ENCODE measurements at regions not wholly inside any gene's neighbourhood (a gene's known extent, or its start where the extent isn't known, plus 50 kb on each side); places are given as distances from the start of the nearest gene placed in this dataset.

DNA sequence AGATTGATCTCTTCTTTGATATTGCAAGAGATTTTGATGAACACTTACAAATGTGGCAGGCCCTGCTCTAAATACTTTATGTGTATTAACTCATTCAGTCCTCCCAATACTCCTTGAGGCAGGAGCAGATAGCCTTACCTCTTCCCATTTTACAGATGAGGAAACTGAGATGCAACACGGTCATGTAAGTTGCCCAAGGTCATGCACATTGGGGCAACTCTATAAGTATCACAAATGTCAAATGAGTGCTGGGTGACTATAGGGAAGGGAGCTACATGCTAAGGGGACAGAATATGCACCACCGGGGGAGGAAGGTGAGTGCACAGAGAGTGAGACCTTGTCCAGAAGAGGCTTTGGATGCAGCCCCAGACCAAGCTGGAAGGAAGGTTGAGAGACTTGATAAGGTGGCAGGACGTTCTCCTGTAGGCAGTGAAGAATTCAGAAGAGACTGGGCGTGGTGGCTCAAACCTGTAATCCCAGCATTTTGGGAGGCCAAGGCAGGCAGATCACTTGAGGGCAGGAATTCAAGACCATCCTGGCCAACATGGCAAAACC lies 132.3 kb upstream of the PWP1 start:
- POLR2A ChIA-PET, result no interaction called here

DNA sequence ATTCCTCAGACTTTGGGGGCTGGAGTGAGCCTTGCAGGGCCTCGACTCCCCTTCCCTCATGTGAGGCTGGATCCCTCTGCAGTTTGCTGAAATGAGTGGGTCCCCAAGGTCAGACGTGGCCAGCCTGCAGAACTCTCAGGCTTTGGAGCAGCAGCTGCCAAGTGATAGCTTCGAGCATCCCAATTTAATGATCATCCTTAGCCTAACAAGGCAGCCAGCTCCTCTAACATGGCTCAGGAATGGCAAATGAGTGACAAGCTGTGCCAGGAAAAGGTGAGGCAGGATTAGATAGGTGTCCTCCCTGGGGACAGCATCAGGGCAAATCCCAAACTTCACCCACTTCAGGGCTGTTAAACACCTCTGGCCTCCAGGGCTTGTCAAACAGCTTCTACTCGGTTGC lies 130.7 kb upstream of the PWP1 start:
- ChIA-PET POLR2A (no interaction called here), CTCF (interaction anchor here (1.1 kb wide), 1 partner anchor 10 kb away, joined by 3 read pairs; no protein-coding TSS in a partner anchor)

More for the DNA sequence above, 132.3 kb upstream of the PWP1 start:
- CTCF ChIA-PET, result no interaction called here

DNA sequence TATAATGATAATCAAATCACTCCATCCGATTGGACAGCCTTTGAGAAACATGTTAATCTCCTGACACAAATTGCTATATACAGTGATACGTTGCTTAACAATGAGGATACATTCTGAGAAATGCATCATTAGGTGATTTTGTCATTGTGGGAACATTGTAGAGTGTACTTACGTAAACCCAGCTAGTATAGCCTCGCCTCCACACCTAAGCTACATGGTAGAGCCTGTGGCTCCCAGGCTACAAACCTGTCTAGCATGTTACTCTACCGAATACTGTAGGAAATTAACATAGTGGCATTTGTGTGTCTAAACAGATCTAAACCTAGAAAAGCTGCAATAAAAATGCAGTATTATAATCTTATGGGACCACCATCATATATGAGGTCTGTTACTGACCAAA lies 128.6 kb upstream of the PWP1 start:
- CTCF ChIA-PET, result interaction anchor here (1.5 kb wide), 1 partner anchor 11 kb away, joined by 3 read pairs; no protein-coding TSS in a partner anchor
- POLR2A ChIA-PET, result no interaction called here

DNA sequence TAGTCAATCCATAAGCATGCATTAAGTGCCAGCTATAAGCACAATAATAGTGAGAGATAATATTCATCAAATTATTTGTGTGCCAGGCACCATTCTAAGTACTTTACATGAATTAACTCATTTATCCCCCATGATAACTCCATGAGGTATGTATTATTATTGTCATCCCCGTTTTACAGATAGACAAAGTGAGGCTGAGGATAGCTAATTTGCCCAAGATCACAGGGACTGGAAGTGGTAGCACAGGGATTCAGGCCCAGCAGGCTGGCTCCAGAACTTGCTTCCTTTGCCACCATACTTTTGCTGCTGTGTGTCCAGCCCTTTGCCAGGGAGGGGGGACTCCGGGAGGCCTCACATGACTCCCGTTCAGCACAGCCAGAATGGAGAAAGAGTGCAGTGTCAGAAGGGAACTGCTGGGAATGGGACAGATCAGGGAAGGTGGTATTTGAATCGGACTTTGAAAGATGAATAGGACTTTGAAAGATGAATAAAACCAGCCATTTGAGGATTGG lies 128.0 kb upstream of the PWP1 start:
- POLR2A ChIA-PET, result interaction anchor here (0.5 kb wide), 1 partner anchor 98 kb away, joined by 5 read pairs; no protein-coding TSS in a partner anchor
- CTCF ChIA-PET, result no interaction called here

DNA sequence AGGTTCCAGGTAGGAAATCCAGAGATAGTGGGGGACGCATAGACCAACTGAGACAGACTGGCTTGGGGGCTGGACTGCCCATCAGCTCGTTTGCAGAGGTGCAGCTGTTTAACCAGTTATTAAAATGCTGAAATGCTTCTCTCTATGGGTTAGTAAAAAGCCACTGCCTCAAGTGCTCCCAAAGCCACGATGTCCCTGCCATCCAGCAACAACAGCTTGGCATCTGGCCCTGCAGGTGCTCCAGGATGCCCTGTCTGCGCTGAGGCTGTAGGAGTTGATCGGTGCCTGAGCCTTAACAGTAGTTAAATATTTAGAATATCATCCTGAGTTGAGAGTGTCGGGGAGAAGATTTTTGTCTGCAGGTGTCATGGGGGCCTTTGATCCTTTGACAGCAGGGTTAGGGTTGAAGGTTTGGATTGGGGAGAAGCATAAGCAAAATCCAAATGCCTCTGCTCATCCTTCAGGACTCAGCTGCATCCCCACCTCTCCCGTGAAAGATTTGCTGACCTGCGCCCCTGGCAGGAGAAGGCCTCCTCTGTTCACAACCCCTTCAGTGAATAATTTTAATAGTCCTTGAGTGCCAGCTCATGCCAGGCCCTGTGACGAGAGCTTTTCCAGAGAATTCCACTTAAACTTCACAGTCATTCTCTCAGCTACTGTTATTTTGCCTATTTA lies 127.3 kb upstream of the PWP1 start:
- ChIA-PET POLR2A (interaction anchor here (0.5 kb wide), 1 partner anchor 97 kb away, joined by 5 read pairs; no protein-coding TSS in a partner anchor), CTCF (interaction anchor here (0.5 kb wide), 1 partner anchor 1153 kb away, joined by 3 read pairs; no protein-coding TSS in a partner anchor)

DNA sequence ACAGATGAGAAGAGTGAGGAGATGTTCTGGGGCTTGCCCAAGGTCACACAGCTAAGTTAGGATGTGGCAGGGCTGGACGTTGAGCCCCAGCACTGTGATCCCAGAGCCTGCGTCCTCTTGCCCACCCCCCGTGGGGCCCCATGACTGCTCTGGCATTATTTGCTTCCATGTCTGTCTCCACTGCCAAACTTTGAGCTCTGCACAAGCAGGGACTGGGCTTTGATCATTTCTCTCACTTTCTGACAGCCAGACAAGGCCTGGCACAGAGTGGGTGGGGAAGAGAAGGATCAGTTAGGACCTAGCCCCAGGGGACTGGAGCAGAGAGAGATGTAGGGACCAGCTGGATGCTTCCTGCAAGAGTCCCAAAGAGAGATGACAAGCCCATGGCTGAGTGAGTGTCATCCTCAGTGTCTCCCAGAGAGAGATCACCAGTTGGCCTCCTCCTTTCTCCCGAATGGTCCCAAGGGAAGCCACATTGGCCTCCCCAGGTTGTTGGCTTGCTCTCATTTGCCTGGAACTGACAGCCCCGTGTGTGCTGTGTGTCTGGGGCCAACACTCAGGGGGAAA lies 126.7 kb upstream of the PWP1 start:
- CTCF ChIA-PET, result interaction anchor here (0.5 kb wide), 1 partner anchor 1152 kb away, joined by 3 read pairs; no protein-coding TSS in a partner anchor
- POLR2A ChIA-PET, result no interaction called here

DNA sequence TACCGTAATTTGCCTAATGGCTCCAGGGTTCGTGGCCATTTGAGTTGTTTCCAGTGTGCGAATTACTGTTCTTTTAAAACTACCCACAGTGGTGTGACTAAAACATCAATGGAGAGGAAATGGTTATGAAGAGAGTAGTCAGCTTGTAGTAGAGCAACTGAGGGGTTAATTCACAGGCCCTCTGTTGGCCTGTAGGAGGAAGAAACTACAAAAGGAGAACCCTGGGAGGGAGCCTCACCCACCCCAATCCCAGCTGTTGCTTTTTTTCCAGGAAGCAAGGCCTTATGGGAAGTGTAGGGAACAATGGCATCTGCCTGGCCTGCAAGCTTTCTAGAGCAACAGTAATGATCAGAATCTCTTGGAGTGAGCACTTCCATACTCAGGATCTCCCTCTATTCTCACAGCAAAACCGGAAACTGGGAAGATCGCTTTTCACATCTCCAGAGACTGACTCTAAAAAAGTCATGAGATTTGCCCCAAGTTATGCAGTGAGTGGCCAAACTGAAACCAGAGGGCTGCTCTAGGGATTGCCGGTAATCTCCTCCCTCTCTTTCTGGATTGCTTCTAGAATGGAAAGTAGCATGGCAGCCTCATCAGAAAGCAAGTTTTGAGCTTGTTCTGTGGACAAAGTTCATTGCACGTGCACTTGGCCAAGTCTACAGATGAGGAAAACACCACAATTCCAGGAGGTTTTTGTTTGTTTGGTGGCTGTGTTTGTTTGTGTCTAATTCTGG lies 125.3 kb upstream of the PWP1 start:
- POLR2A ChIA-PET, result no interaction called here
- CTCF ChIA-PET, result interaction anchor here (1.3 kb wide), 1 partner anchor 47 kb away, joined by 3 read pairs; no protein-coding TSS in a partner anchor

DNA sequence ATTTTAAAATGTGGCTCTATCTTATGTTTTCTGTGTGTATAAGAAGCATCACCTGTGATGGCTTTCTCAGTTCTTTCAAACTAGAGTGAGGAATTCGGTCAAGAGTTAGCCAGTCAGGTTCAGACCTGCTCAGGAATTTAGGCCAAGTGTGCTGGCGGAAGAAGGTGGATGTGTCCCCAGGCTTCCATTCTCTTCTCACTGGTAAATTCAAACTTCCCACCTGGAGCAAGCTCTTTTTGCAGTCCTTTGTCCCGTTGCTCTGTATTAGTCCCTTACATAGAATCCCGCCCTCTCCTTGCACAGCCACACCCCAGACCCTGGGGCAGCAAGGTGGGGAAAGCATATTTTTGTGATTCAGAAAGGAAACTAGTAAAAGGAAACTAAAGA lies 124.7 kb upstream of the PWP1 start:
- CTCF ChIA-PET, result no interaction called here
- POLR2A ChIA-PET, result no interaction called here

DNA sequence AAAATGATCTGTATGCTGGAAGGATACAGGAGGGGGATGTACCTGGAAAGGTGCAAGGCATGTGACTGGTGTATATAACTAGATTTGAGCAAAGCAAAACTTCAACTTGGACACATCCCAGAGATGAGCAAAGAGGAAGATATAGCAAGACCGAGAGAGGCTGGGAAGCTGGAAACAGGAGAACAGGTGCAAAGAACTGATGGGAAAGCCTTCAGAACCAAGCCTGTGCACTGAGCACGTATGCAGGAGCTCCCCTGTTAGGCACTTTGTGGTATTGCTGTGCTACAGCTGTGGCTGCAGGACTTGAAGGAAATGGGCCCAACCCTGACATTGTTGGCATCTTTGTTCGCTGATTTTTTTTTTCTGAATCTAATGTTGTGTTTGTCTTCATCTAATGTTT lies 120.7 kb upstream of the PWP1 start:
- POLR2A ChIA-PET, result no interaction called here
- CTCF ChIA-PET, result interaction anchor here (0.9 kb wide), 1 partner anchor 9 kb away, joined by 3 read pairs; no protein-coding TSS in a partner anchor

DNA sequence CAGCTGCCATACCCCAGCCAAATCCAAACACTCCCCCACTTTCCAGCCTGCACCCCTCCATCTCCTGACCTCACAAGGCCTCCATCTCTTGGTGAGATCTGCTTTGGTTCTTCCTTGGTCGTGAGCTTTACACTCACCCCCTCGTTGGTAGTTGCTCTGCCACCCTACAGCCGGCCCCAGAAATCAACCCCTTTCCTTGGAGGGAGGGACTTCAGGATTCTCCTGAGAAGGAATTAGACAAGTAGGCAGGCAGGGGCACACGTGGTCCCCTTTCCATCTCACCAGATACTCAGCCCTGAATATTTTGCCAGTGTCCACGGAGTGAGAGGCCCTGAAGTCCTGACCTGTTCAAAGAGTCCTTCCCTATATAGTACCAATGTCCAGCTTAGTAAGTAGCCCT lies 120.0 kb upstream of the PWP1 start:
- ChIA-PET POLR2A (no interaction called here), CTCF (interaction anchor here (0.9 kb wide), 1 partner anchor 10 kb away, joined by 3 read pairs; no protein-coding TSS in a partner anchor)

DNA sequence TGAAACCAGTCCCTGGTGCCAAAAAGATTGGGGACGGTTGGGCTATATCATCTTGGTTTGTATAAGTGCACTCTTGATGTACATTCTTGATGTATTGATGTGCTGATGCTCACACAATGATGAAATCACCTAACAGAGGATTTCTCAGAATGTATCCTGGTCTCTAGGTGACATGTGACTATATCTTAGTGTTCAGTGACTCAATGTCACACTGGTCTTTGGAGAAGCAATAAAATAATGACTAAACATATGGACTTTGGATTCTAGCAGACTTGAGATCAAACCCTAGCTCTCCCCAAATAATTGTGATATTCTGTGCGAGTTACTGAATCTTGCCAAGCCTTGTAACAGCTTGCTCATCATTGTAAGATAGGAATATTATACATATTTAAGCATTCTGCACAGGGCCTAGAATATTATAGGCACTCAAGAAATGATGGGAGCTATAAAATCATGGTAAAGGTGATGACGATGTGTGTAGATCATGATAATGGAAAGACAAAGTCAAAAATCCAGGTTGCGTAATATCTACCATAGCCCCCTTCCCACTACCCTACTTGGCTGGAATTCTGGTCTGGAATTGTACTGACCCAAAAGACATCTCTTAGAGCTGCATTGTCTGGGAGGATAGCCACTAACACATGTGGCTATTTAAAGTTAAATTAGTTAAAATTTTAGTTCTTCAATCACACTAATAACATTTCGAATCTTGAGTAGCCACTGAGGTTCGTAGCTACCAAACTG lies 117.6 kb upstream of the PWP1 start:
- CTCF ChIA-PET, result no interaction called here
- POLR2A ChIA-PET, result no interaction called here

DNA sequence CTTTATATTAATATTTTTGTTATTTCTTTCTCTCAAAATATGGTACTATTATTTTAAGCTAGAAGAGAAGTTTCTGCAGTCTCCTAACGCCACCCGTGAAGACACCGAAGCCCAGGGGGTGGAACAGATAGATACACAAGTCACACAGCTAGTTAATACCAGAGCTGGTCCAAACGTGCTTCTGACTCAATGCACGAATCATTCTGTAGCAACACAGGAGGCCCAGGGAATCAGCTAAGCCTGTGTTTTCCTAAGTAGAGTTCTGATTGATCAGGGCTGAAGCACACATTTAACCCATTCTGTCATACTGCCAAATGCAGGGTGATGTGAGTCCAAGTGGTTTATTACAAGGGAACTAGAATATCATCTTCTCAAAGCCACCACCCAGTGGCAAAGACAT lies 116.9 kb upstream of the PWP1 start:
- ChIA-PET POLR2A (no interaction called here), CTCF (no interaction called here)

DNA sequence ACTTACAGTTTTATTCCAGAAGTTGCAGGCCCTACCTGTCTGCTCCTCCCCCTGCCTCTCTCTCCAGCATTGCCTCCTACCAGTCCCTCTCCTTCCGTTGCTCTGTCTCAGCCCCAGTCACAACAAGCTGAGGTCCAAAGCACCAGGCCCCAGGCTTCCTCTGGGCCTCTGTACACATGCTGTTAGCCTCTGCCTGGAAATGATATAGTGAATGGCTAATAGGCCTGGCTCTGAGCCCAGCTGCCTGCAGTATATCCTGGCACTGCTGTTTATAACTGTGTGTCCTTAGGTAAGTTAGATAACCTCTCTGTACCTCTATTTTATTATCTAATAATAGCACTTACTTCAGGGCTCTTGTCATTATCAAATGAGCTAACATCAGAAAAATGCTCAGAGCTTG lies 114.9 kb upstream of the PWP1 start:
- CTCF ChIA-PET, result no interaction called here
- POLR2A ChIA-PET, result no interaction called here

DNA sequence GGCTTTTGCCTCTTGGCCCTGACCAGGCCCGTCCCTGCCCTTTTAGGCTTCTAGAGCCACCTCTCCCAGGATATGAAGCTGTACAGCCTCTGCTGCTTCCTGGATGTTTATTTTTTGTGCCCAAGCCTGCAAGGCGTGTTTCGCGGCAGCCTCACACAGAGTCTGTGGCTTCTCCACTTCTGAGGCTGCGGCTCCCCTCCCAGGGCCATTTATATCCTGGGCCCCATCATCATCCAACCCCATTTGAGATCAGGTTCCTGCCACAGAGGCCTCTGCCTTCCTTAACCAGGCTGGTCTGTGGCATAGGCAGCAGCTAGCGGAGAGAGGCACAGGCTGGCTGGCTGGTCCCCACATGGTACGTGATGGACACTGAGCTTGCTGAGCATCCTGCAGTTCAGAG lies 114.1 kb upstream of the PWP1 start:
- CTCF ChIA-PET, result interaction anchor here (1.2 kb wide), 1 partner anchor 37 kb away, joined by 4 read pairs; no protein-coding TSS in a partner anchor
- POLR2A ChIA-PET, result no interaction called here

DNA sequence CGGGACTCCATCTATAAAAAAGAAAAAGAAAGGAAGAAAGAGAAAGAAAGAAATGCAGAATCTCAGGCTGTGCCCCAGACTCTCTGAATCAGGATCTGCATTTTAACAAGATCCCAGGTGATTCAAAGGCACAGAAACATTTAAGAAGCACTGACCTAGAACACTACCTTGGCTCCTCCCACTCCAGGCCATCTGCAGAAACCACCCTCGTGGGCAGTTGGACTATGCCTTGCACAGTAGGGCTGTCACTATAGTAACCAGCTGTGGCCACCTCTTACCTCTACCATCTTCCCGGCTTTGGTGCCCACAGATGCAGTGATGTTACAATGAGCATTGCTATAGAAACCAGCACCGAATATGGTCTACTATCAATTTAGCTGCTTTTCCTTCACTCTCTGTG lies 110.9 kb upstream of the PWP1 start:
- CTCF ChIA-PET, result no interaction called here
- POLR2A ChIA-PET, result no interaction called here

DNA sequence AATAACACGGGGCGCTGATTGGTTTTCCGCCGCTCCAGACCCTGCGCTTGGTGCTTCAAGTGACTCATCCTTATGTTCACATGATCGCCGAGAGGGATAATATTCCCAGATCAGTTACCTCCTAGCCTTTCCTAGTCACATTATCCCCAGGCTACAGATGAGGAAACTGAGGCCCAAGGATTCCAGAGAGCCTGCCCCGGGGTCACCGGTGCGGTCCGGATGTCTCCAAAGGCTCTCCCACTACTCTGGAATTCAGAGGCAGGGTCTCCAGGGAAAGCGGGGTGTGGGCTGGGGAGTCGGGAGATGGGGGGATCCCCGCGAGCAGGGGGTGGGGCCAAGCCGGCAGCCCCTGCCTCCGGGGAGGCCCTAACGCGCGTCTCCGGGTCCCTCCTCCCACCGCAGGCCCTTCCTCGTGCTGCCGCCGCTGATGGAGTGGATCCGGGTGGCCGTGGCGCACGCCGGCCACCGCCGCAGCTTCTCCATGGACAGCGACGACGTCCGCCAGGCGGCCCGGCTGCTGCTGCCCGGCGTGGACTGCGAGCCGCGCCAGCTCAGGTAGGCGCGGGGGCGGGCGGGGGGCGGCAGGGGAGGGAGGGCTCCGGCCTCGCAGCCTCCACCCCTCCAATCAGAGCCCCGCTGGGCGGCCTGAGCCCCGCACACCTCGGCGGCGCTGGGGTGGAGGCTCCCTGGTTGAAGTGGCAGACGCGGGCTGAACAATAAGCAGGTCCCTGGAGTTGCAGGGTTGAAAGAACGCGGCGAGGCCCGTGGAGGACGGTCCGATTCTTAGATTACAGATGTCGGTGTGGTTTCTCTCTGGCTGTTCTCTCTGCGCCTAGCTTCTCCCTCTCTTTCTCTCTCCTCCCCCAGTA lies 104.6 kb upstream of the PWP1 start:
- CTCF ChIA-PET, result no interaction called here
- POLR2A ChIA-PET, result no interaction called here

DNA sequence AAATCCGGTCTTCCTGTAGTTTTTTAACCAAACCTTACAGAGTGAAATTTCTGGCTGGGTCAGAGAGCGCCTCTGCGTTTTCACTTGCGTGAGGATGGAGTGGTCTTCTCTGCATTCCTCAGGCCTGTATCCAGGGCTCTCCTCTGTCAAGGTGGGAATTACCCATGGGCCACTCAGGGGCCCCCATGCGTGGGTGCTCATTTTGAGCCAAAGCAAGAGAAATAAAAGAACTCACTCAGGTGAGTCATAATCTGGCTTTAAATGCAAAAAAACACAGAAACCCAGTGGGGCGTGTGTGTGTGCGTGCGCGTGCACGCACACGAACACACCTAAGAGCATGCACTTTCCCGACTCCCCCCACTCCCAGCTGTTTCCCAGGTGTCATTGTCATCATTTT lies 104.0 kb upstream of the PWP1 start:
- ChIA-PET CTCF (no interaction called here), POLR2A (no interaction called here)

DNA sequence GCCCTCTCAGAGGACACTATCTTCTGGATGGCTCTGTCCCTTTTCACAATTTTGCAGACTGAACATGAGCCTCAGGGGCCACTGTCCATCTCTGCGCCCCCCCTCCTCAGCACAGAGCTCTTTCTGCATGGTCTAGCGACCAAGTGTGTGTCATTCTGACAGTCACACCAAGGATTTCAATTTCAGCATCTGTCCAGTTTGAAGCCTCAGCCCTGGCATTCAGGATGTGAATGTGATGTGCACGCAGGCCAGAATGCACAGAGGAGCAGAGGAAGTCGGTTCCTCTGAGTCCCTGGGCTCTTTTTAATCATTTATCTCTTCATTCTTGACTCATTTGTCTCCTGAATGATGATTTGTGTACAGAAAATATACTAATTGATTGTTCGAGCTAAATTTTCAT lies 102.0 kb upstream of the PWP1 start:
- ChIA-PET CTCF (interaction anchor here (0.7 kb wide), 1 partner anchor 173 kb away, joined by 3 read pairs; no protein-coding TSS in a partner anchor), POLR2A (no interaction called here)

DNA sequence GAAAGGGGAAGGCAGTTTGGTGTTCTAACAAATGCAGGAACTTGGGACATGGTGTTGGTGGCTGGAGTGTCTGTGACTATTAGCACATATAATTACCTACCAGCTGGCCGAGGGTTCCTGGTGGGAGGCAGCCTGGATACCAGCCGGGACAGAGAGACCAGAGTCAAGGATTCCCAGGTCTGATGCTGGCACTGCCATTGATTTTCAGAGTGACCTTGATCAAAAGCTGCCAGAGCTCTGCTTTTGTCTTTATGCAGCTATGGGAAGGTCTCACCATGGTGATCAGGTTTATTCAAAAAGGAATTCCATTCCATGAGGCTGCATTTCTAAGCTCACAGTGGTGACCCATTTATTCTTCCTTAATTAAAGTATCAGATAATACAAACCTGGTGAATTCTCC lies 101.0 kb upstream of the PWP1 start:
- ChIA-PET POLR2A (no interaction called here), CTCF (no interaction called here)
